Fibroblast of pulmonary artery (primary cell): ENCODE measurements at regions not wholly inside any gene's neighbourhood (a gene's known extent, or its start where the extent isn't known, plus 50 kb on each side); places are given as distances from the start of the nearest gene placed in this dataset.
"Not testable (repeated sequence)": the region's sequence is repeated elsewhere in the genome, so short reads cannot be mapped to it uniquely, and the experiment has no call there.

Source experiments
- DNase-seq: peaks from one replicate; pipeline ENCODE4 v3.0.0-alpha.2; 2010; ENCODE audit warnings: low read depth
- H3K4me3 ChIP-seq: replicated peaks from 2 replicates; pipeline ENCODE4 v1.5.1; 2011; ENCODE audit warnings: low read depth, mild to moderate bottlenecking, control low read depth, low read length, moderate library complexity
- CTCF ChIP-seq: IDR thresholded peaks from 2 replicates; pipeline ENCODE4 v1.5.1; 2011; ENCODE audit warnings: mild to moderate bottlenecking, control low read depth, low read length, inconsistent platforms; ENCODE audit errors: missing control alignments

GRCh38 chr17:54680410-54680809, 220.2 kb upstream of the TOM1L1 start:
- TF ChIP-seq CTCF = no peak
- no peak for DNase-seq
- no peak overlapping the region for H3K4me3 ChIP-seq

- no peak overlapping the region for H3K4me3 ChIP-seq
- no peak for TF ChIP-seq CTCF
- no peak for DNase-seq
Measured at GRCh38 chr17:54694287-54694887, 206.3 kb upstream of the TOM1L1 start.

GRCh38 chr17:54712798-54713197, 187.9 kb upstream of the TOM1L1 start:
- DNase-seq = not testable (repeated sequence)

GRCh38 chr17:54718286-54718685, 182.4 kb upstream of the TOM1L1 start:
- no peak for TF ChIP-seq CTCF
- no peak overlapping the region for H3K4me3 ChIP-seq
- no peak for DNase-seq

More at GRCh38 chr17:54712798-54713197, 187.9 kb upstream of the TOM1L1 start:
- not testable (repeated sequence) for H3K4me3 ChIP-seq

- DNase-seq = no peak
- no peak for TF ChIP-seq CTCF
- no peak overlapping the region for H3K4me3 ChIP-seq
Measured at GRCh38 chr17:54727624-54728023, 173.0 kb upstream of the TOM1L1 start.

GRCh38 chr17:54736573-54736972, 164.1 kb upstream of the TOM1L1 start:
- TF ChIP-seq CTCF = no peak
- H3K4me3 ChIP-seq = no peak overlapping the region
- DNase-seq = no peak

- TF ChIP-seq CTCF = no peak
- no peak for DNase-seq
Measured at GRCh38 chr17:54738496-54738895, 162.2 kb upstream of the TOM1L1 start.

More at GRCh38 chr17:54738496-54738895, 162.2 kb upstream of the TOM1L1 start:
- H3K4me3 ChIP-seq = no peak overlapping the region
